Skeletal muscle tissue (tissue), 3 donors: ENCODE measurements at regions not wholly inside any gene's neighbourhood (a gene's known extent, or its start where the extent isn't known, plus 50 kb on each side); places are given as distances from the start of the nearest gene placed in this dataset.
"Not testable (repeated sequence)": the region's sequence is repeated elsewhere in the genome, so short reads cannot be mapped to it uniquely, and the experiment has no call there.

Source experiments
- H3K27ac ChIP-seq: one replicate; pipeline ENCODE4 v1.7.0; 2013; ENCODE audit warnings: mild to moderate bottlenecking, low read depth, low read length, inconsistent platforms
- H3K27me3 ChIP-seq, 3 donors: one replicate each; pipeline ENCODE4 v1.7.0; 2013; ENCODE audit warnings: low read length in 3 of 3; ENCODE audit not compliant: control insufficient read depth in 3 of 3, insufficient read depth in 3 of 3
- H3K36me3 ChIP-seq, 3 donors: one replicate each; pipeline ENCODE4 v1.7.0; 2013; ENCODE audit warnings: low read length in 3 of 3; ENCODE audit not compliant: control insufficient read depth in 3 of 3, insufficient read depth in 3 of 3
- H3K4me1 ChIP-seq, 3 donors: one replicate each; pipeline ENCODE4 v1.7.0; 2013; ENCODE audit warnings: low read length in 3 of 3, mild to moderate bottlenecking in 3 of 3; ENCODE audit not compliant: control insufficient read depth in 3 of 3, insufficient read depth in 3 of 3
- H3K4me3 ChIP-seq, 3 donors: one replicate each; pipeline ENCODE4 v1.7.0; 2013; ENCODE audit warnings: low read length in 3 of 3
- H3K9ac ChIP-seq, 3 donors: one replicate each; pipeline ENCODE4 v1.7.0; 2013; ENCODE audit warnings: low read length in 3 of 3, mild to moderate bottlenecking in 3 of 3, moderate library complexity in 2 of 3, low read depth in 1 of 3
- H3K9me3 ChIP-seq, 3 donors: one replicate each; pipeline ENCODE4 v1.7.0; 2013; ENCODE audit warnings: low read length in 3 of 3; ENCODE audit not compliant: control insufficient read depth in 3 of 3
- donor health status: Osteomylitis.

DNA sequence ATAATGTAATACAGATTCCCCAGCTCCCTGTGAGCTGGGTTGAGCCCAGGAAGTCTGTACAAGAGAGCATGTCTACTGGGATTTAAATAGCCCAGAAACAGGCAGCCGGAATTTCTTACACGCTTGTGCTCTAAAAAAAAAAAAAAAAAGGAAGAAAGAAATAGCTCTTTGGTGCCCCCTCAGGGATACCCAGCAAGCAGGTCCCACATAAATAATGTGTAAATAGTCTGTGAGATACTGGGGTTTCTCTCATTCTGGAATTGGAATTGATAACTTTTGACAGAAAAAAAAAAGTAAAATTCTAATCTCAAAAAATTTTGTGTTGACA is 81.4 kb upstream of the SEC22B start:
- not testable (repeated sequence) for H3K36me3 ChIP-seq, H3K27me3 ChIP-seq, H3K4me1 ChIP-seq, H3K27ac ChIP-seq, H3K9me3 ChIP-seq, H3K4me3 ChIP-seq, H3K9ac ChIP-seq

DNA sequence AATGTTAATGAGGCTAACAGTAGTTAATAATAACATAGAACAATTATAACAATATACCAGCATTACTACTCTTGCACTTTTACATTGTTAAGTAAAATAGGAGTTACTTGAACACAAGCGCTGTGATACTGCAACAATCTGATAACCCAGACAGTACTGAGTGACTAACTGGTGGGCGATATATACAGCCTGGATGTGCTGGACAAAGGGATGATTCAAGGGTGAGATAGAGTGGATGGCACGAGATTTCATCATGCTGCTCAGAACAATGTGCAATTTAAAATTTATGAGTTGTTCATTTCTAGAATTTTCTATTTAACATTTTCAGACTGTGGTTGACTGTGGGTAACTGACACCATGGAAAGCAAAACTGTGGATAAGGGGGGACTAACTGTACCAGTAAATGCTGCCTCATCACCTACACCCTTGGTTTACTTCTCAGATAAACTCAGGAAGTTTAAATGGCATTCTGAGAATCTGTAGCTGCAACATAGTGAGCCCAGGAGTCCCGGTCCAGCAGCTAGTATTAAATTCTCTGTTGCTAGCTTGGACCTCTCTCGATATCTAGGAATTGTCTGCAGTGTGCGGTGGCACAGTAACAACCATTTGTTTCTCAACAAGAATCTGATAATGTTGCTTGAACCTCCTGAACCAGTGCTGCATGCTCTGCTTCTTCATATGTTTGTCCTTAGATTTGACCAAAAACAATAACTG is 80.9 kb upstream of the SEC22B start:
- not testable (repeated sequence) for H3K9me3 ChIP-seq, H3K27ac ChIP-seq, H3K4me3 ChIP-seq, H3K4me1 ChIP-seq, H3K9ac ChIP-seq, H3K36me3 ChIP-seq, H3K27me3 ChIP-seq

DNA sequence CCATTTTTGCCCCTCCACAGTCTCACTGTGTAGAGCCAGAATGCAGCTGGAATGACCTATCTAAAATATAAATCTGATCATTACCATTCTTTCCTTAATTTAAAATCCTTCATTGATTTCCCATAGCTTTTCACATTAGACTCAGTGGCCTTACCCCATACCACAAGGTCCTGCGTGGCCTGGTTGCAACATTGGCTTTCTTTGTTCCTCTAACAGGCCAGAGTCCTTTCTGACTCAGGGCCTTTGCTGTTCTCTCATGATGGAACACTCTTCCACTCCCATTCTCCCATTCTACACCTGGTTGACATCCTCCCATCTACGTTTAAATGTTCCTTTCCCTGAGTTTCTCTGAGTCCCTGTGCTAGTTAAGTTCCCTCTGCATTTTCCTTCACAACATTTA is 74.4 kb upstream of the SEC22B start:
- H3K27ac ChIP-seq, H3K27me3 ChIP-seq, H3K36me3 ChIP-seq, H3K4me3 ChIP-seq, H3K4me1 ChIP-seq, H3K9ac ChIP-seq, H3K9me3 ChIP-seq: not testable (repeated sequence)

DNA sequence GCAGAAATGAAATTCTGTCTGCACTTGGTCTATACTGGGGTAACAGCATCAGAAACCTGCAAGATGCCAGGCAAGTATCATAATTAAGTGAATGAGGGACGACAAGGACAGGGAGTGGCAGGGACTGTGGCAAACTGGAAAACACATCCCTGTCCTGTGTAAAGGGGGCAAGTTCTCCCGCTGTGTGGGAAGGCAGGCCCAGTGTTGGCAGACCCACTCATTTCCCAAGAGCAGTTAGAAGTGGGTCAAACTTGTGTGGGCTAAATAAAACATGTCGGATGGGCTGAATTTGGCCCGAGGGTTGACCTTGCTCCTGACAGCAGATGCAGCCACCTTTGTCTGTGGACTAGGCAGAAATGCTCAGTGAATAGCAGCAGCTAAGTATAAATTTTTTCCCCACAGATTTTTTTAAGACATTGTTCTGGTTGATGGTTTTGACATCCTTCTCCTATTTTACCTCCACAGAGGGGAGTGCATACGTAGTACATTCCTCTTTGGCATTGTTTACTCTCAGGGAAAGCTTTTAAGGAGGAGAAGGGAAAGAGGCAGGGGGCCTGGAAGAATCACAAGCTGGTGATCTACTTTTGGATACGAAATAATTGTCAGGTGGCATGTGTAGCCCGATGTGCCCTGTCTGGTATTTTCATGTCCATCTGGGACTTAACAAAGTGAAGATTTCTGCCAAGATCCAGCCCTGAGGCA is 72.6 kb upstream of the SEC22B start:
- not testable (repeated sequence) for H3K9ac ChIP-seq, H3K9me3 ChIP-seq, H3K4me3 ChIP-seq, H3K27ac ChIP-seq, H3K4me1 ChIP-seq, H3K36me3 ChIP-seq, H3K27me3 ChIP-seq

DNA sequence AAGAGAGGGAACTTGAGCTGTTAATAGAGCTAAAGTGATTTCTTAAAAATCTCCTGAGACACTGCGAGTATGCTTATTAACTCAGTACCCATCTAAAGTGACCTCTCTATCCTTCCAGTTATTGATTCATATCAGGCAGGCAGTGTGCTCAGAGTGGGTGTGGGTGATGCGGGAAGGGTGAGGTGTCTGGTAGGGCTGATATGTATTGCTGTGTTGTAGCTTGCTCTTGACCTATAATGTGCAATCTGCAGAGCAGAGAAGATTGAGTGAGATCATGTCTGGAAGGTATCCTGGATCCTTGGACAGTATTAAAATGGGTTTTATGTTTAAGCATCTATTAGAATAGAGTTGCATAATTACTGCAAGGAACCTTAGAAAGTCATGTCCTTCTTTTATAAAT is 71.9 kb upstream of the SEC22B start:
- not testable (repeated sequence) for H3K36me3 ChIP-seq, H3K9me3 ChIP-seq, H3K4me1 ChIP-seq

DNA sequence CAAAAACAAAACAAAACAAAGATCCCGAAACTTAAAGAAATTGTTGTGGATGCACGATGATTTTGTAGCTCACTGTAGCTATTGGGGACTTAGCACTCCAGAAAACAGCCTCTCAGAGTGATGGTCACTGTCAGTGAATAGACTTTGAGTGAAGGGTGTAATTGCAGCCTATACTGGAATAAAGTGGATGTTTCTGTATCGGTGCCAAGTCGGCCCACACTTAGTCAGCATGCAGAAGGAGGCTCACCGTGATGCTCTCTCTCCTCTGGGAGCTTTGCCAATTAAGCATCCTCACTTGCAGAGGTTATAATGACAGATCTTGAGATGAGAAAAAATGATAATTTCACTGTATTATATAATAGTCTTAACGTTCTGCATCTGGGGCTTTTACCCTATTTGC is 67.5 kb upstream of the SEC22B start:
- H3K9me3 ChIP-seq, H3K27me3 ChIP-seq, H3K9ac ChIP-seq: not testable (repeated sequence)

More for the DNA sequence above, 71.9 kb upstream of the SEC22B start:
- H3K27me3 ChIP-seq, H3K4me3 ChIP-seq, H3K9ac ChIP-seq, H3K27ac ChIP-seq: not testable (repeated sequence)

DNA sequence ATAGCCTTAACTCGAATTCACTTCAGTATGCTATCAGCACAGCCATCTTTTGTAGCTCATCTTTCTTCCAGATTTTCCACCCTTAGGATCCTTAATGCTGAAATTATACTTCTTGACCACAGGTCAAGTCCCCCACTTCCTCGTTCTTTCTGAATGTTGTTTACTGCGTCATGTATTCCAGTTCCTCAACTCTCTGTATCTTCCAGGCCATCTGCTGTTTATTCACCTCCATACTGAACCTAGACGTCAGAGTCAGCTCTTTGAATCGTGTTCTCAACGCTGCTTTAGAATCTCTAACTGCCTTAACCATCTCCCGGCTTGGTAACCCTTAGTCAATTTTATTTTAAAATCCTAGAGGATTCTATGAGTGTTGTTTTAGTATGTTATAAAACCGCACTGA is 66.3 kb upstream of the SEC22B start:
- H3K9ac ChIP-seq, H3K27me3 ChIP-seq, H3K4me1 ChIP-seq, H3K4me3 ChIP-seq, H3K9me3 ChIP-seq, H3K36me3 ChIP-seq, H3K27ac ChIP-seq: not testable (repeated sequence)

More for the DNA sequence above, 67.5 kb upstream of the SEC22B start:
- H3K36me3 ChIP-seq, H3K27ac ChIP-seq, H3K4me1 ChIP-seq, H3K4me3 ChIP-seq: not testable (repeated sequence)

DNA sequence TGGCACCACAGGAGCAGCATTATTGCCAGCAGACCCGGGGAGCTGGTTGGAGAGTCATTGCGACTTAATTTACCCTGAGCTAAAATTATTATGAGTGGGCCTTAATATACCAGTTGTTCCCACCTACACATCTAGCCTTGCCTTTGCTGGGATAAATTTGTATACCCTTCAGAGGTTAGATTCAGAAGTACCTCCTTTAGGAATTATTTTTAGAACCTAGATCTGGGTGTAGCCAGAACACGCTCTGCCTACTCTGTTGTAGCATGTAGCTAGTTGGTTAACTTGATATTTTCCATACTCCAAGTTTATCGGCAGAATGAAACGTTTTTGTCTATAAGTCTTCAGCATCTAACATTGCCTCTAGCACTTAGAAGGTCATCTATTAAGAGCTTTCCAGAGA is 65.5 kb upstream of the SEC22B start:
- not testable (repeated sequence) for H3K9me3 ChIP-seq, H3K27me3 ChIP-seq, H3K36me3 ChIP-seq, H3K4me1 ChIP-seq, H3K27ac ChIP-seq, H3K9ac ChIP-seq, H3K4me3 ChIP-seq

DNA sequence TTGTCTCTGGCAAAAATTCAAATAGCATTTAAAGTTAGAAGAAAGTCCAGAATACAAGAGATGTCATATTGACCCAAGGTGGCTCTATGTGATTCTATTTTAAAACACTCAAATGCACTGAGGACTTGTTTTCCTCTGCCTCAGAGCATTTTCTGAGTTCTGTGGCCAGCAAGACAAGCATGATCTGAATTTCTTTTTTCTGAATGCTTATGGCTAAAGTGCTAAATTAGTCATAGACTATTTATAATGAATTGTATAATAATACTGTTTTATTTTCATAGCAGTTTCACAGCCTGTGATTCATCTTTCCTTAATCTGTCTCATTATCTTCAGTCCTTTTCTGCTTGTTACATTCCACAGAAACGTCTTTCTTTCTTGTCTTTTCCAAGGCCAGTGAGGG is 63.9 kb upstream of the SEC22B start:
- H3K4me3 ChIP-seq, H3K27me3 ChIP-seq, H3K4me1 ChIP-seq, H3K27ac ChIP-seq, H3K36me3 ChIP-seq, H3K9me3 ChIP-seq, H3K9ac ChIP-seq: not testable (repeated sequence)

DNA sequence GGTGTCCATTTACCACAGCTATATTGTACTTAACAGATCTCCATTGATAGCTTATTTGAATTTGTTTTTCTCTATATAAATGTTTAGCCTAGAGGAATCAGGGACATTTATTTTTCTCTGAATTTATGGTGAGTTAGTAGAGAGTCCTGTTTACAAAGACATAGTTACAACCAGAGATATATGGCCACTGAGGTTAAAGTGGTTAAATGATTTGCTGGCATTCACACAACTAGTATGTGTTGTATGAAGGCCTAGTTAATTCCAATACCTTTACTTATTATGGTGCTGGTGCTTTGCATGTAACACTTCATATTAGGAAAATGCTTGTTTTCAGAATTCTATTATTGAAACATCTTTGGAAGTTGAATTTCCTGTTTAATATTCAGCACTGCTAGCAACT is 63.0 kb upstream of the SEC22B start:
- not testable (repeated sequence) for H3K9me3 ChIP-seq, H3K36me3 ChIP-seq, H3K27ac ChIP-seq, H3K27me3 ChIP-seq, H3K9ac ChIP-seq, H3K4me1 ChIP-seq, H3K4me3 ChIP-seq
